ENCODE measurements at regions not wholly inside any gene's neighbourhood (a gene's known extent, or its start where the extent isn't known, plus 50 kb on each side); places are given as distances from the start of the nearest gene placed in this dataset.

GRCh38 chr4:60128888-60129287 is 1071.2 kb upstream of the ADGRL3 start:
- Histone ChIP-seq H4K20me1 (ENCODE audit: control insufficient read depth, insufficient read depth) (no peaks in the 10 kb centered on the region), H3K9me3 (replicated peaks; ENCODE audit: control insufficient read depth, insufficient read depth, low read length) (no peaks in the 10 kb centered on the region), H3K9ac (ENCODE audit: control insufficient read depth, insufficient read depth, low read length) (no peak overlapping the region), H3K36me3 (ENCODE audit: control insufficient read depth in 2 of 2, insufficient read depth in 2 of 2, low read length in 1 of 2) (no peaks in the 10 kb centered on the region), H3K79me2 (ENCODE audit: control insufficient read depth, insufficient read depth, low read length) (no peaks in the 10 kb centered on the region), H3K4me2 (ENCODE audit: control insufficient read depth, insufficient read depth) (no peak overlapping the region), H2AFZ (ENCODE audit: control insufficient read depth, low read depth, low read length) (no peak overlapping the region), H3K27ac (ENCODE audit: control insufficient read depth, insufficient read depth) (no peak overlapping the region), H3K27me3 (replicated peaks in 1 of 2; ENCODE audit: control insufficient read depth in 2 of 2, insufficient read depth in 2 of 2, low read length in 1 of 2) (no peaks in the 10 kb centered on the region), H3K4me1 (ENCODE audit: control insufficient read depth, insufficient read depth, low read length) (no peaks in the 10 kb centered on the region), H3K4me3 (no peak overlapping the region)
- ChIA-PET CTCF (interaction anchor here (1.2 kb wide), 1 partner anchor 9 kb away, joined by 5 read pairs; no protein-coding TSS in a partner anchor), SMC1A (ENCODE audit: uncharacterized antibody, unreplicated experiment) (interaction anchor here (0.6 to 0.8 kb wide), 2 partner anchors 663 to 859 kb away, joined by 3 to 4 read pairs; no protein-coding TSS in a partner anchor), RAD21 (ENCODE audit: unreplicated experiment) (no interaction called here), POLR2A (no interaction called here)
- no TSS peak for BruUV-seq (replicated peaks)
- ATAC-seq: no peak
- 0% methylated on average over 4 of the region's 4 CpGs for WGBS (ENCODE audit: insufficient coverage, insufficient replicate concordance, low lambda C conversion rate, missing lambda C conversion rate)
- no peak for FAIRE-seq
- no peak for DNase-seq (ENCODE audit: low read depth, low spot score)
- intact Hi-C loops (cut with micrococcal nuclease; ENCODE audit: unreplicated experiment) (no loop called here), in situ Hi-C loops (cut with MboI) (no loop called here)
- no peak for TF ChIP-seq RAD51 (IDR thresholded peaks at IDR 0.05)
- TF ChIP-seq SMARCA5 (IDR thresholded peaks at IDR 0.05): no peak
- TF ChIP-seq E2F4 (IDR thresholded peaks at IDR 0.05; ENCODE audit: low read depth, low read length): no peak
- TF ChIP-seq SIN3A (IDR thresholded peaks at IDR 0.05; ENCODE audit: low read depth, low read length): no peak
- no peak for TF ChIP-seq ATF3 (IDR thresholded peaks at IDR 0.05; ENCODE audit: borderline replicate concordance, extremely low read depth, low read depth, low read length)
- no peak for TF ChIP-seq ZNF217 (IDR thresholded peaks at IDR 0.05)

GRCh38 chr4:60129740-60130139 is 1070.4 kb upstream of the ADGRL3 start:
- ChIA-PET SMC1A (ENCODE audit: uncharacterized antibody, unreplicated experiment) (no interaction called here), POLR2A (no interaction called here), RAD21 (ENCODE audit: unreplicated experiment) (no interaction called here), CTCF (no interaction called here)
- H3K4me1 ChIP-seq (ENCODE audit: control insufficient read depth, insufficient read depth, low read length): no peaks in the 10 kb centered on the region
- H3K4me3 ChIP-seq: no peak overlapping the region
- 0% methylated on average over 1 of the region's 1 CpG for WGBS (ENCODE audit: insufficient coverage, insufficient replicate concordance, low lambda C conversion rate, missing lambda C conversion rate)
- H3K36me3 ChIP-seq (ENCODE audit: control insufficient read depth in 2 of 2, insufficient read depth in 2 of 2, low read length in 1 of 2): no peaks in the 10 kb centered on the region
- H3K27me3 ChIP-seq (replicated peaks in 1 of 2; ENCODE audit: control insufficient read depth in 2 of 2, insufficient read depth in 2 of 2, low read length in 1 of 2): no peaks in the 10 kb centered on the region
- ATAC-seq (no peak), DNase-seq (ENCODE audit: low read depth, low spot score) (no peak), FAIRE-seq (no peak)
- H3K27ac ChIP-seq (ENCODE audit: control insufficient read depth, insufficient read depth): no peak overlapping the region
- in situ Hi-C loops (cut with MboI) (no loop called here), intact Hi-C loops (cut with micrococcal nuclease; ENCODE audit: unreplicated experiment) (no loop called here)
- no peak overlapping the region for H2AFZ ChIP-seq (ENCODE audit: control insufficient read depth, low read depth, low read length)
- no TSS peak for BruUV-seq (replicated peaks)
- no peaks in the 10 kb centered on the region for H3K9me3 ChIP-seq (replicated peaks; ENCODE audit: control insufficient read depth, insufficient read depth, low read length)
- no peak overlapping the region for H3K9ac ChIP-seq (ENCODE audit: control insufficient read depth, insufficient read depth, low read length)
- no peak overlapping the region for H3K4me2 ChIP-seq (ENCODE audit: control insufficient read depth, insufficient read depth)
- H4K20me1 ChIP-seq (ENCODE audit: control insufficient read depth, insufficient read depth): no peaks in the 10 kb centered on the region
- H3K79me2 ChIP-seq (ENCODE audit: control insufficient read depth, insufficient read depth, low read length): no peaks in the 10 kb centered on the region
- TF ChIP-seq DPF2 (IDR thresholded peaks at IDR 0.05): no peak
- no peak for TF ChIP-seq SP1 (IDR thresholded peaks at IDR 0.05; ENCODE audit: low read depth, low read length)
- no peak for TF ChIP-seq BCLAF1 (IDR thresholded peaks at IDR 0.05)
- TF ChIP-seq TARDBP (IDR thresholded peaks at IDR 0.05; ENCODE audit: borderline replicate concordance): no peak
- no peak for TF ChIP-seq TAF1 (IDR thresholded peaks at IDR 0.05; ENCODE audit: borderline replicate concordance, low read depth, low read length)
- no peak for TF ChIP-seq RFX5 (IDR thresholded peaks at IDR 0.05; ENCODE audit: low read depth, low read length)
- TF ChIP-seq FOXM1 (IDR thresholded peaks at IDR 0.05; ENCODE audit: low read depth, low read length): no peak
- TF ChIP-seq JUND (IDR thresholded peaks at IDR 0.05; ENCODE audit: low read depth, low read length): no peak
- TF ChIP-seq BCL3 (IDR thresholded peaks at IDR 0.05; ENCODE audit: borderline replicate concordance, insufficient read depth, low read depth, low read length, poor library complexity, severe bottlenecking): no peak

Data from GM12878 (cell line).